GM12873 (cell line): ENCODE measurements at regions not wholly inside any gene's neighbourhood (a gene's known extent, or its start where the extent isn't known, plus 50 kb on each side); places are given as distances from the start of the nearest gene placed in this dataset.

ENCODE experiments used
- CTCF ChIP-seq: IDR thresholded peaks from 2 replicates; pipeline ENCODE4 v1.5.1; 2012; ENCODE audit warnings: low read depth, mild to moderate bottlenecking, moderate library complexity, low read length, control low read depth; ENCODE audit not compliant: insufficient read depth; ENCODE audit errors: missing control alignments

- peak; percentile 99 for TF ChIP-seq CTCF
Measured at GRCh38 chr1:181189691-181190363, 101.3 kb downstream of the IER5 start.

GRCh38 chr1:181190364-181191035 is 102.0 kb downstream of the IER5 start:
- no peak for TF ChIP-seq CTCF

GRCh38 chr1:181191494-181192040 is 103.1 kb downstream of the IER5 start:
- no peak for TF ChIP-seq CTCF

- TF ChIP-seq CTCF, result no peak
Measured at GRCh38 chr1:181192316-181192715, 103.8 kb downstream of the IER5 start.

GRCh38 chr1:181202986-181203555 is 114.6 kb downstream of the IER5 start:
- no peak for TF ChIP-seq CTCF

GRCh38 chr1:181204530-181204929 is 116.0 kb downstream of the IER5 start:
- TF ChIP-seq CTCF, result no peak

- no peak for TF ChIP-seq CTCF
Measured at GRCh38 chr1:181205901-181206300, 117.4 kb downstream of the IER5 start.
